ENCODE measurements at regions not wholly inside any gene's neighbourhood (a gene's known extent, or its start where the extent isn't known, plus 50 kb on each side); places are given as distances from the start of the nearest gene placed in this dataset.

- DNase-seq (ENCODE audit: low spot score) (no peak), FAIRE-seq (no peak)
These were observed 93.0 kb downstream of the MTPAP start for GRCh38 chr10:30256084-30256483.

- DNase-seq (ENCODE audit: low spot score) (no peak), FAIRE-seq (no peak)
These were observed 94.2 kb downstream of the MTPAP start for GRCh38 chr10:30254926-30255325.

DNA sequence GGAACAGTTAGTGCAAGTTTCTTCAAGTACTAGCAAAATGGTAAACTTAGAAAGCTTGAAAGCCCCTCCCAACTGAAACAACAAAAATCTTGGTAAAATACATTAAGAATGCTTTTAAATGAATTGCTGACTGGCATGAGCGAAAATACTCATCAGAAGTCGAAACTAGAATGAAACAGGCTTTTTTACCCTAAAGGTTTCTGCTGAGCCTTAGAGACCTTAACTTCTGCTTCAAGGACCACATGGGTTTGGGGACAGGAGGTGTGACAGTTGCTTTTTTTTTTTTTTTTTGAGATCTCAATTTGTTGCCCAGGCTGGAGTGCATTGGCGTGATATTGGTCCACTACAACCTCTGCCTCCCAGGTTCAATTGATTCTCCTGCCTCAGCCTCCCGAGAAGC lies 100.3 kb downstream of the MTPAP start:
- FAIRE-seq, result no peak
- DNase-seq (ENCODE audit: low spot score), result no peak

- DNase-seq (ENCODE audit: low spot score) (no peak), FAIRE-seq (no peak)
These were observed 101.4 kb downstream of the MTPAP start for GRCh38 chr10:30247704-30248103.

DNA sequence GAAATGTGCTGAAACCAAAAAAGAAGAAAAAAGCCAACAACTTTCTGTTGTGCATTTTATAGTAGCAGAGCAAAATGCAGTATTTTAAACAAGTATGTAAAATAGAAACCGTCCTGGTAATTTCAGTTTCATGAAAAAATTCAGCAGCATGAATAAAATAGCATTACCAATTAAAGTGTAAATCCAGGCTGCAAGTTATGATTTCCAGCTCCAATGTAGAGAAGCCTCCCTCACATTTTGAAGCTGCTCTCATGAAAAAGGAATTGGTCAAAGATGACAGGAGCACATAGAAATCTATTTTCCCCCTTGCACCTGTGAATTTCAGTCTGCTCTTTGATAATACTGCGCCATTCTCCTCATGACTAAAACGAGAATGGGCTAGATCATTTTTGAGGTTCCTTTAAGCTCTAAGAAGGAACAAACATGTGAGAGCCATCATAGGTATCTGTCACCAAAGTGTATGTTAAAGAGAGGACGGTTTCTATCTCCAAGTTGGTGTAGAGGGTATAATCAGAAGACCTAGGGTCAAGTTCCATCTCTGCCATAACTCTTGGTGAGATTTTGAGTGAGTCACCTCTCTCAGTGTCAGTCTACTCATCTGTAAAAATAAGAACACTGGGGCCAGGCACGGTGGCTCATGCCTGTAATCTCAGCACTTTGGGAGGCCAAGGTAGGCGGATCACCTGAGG lies 107.5 kb downstream of the MTPAP start:
- FAIRE-seq (no peak), DNase-seq (ENCODE audit: low spot score) (no peak)

DNA sequence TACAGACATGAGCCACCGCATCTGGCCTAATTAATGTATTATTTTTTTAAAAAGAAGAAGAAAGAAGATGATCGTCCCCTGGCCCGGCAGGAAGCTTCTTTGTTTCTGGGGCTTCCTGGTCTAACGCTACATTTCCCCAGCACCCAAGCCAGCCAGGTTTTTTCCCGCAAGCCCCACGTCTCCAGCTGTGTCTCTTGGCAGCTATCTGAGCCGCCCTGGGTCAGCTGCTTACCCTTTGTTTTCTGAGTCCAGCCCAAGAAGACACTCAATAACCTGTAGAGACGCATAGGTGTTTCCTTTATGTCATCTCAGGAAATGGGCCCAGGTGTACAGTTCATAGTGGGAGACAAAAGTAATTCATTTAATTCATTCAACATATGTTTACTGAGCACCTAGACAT lies 110.2 kb downstream of the MTPAP start:
- no peak for DNase-seq (ENCODE audit: low spot score)
- FAIRE-seq, result no peak

DNA sequence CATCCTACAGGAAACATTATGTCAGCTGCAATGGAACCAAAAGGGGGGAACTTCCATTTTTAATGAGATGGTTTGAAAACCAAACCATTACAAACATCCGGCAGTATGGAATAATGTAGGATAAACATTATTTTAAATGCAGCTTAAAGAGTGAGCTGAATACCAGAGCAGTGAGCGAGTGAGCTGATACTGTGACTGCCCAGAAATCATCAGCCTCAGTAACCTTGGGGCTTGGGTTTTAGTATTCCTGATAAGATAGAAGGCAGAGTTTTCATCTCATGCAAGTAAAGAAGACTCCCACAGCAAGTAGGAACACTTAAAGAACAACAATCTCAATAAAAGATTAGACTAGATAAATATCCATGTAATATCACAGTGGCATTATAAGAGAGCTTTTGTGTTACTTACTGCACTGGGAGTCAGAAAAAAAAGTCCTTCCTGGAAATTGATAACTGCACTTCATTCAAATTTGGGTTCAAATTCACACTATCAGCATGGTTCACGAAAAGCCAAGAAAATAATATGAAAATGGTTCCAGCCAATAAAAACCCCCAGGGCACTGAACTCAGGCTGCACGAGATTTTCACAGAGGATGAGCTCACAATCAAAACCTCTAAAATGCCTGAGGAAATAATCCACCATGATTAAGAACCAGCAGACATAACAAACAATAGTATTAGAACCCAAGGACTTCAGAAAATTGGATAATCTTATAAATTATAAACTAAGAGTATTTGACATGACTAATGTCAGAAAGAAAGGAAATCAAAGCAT lies 115.7 kb downstream of the MTPAP start:
- FAIRE-seq, result no peak

DNA sequence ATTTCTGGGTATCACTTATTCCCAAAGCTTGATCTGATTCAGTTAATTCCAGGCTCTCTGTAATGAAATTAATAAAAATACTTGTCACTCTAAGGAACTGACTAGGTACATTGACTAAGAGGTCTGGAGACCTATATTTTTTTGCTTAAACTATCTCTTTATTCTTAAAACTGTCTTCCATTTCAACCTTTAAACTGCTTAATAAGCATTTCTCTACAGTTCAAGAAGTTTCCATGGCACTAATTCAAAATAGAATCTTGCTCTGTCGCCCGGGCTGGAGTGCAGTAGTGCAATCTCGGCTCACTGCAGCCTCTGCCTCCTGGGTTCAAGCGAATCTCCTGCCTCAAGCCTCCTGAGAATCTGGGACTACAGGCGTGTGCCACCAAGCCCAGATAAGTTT lies 117.4 kb downstream of the MTPAP start:
- FAIRE-seq, result no peak
- DNase-seq (ENCODE audit: low spot score), result no peak

More for the DNA sequence above, 115.7 kb downstream of the MTPAP start:
- DNase-seq (ENCODE audit: low spot score), result no peak

- FAIRE-seq (no peak), DNase-seq (ENCODE audit: low spot score) (no peak)
These were observed 117.9 kb downstream of the MTPAP start for GRCh38 chr10:30231071-30231652.

- no peak for DNase-seq (ENCODE audit: low spot score)
- no peak for FAIRE-seq
These were observed 119.5 kb downstream of the MTPAP start for GRCh38 chr10:30229536-30229935.

DNA sequence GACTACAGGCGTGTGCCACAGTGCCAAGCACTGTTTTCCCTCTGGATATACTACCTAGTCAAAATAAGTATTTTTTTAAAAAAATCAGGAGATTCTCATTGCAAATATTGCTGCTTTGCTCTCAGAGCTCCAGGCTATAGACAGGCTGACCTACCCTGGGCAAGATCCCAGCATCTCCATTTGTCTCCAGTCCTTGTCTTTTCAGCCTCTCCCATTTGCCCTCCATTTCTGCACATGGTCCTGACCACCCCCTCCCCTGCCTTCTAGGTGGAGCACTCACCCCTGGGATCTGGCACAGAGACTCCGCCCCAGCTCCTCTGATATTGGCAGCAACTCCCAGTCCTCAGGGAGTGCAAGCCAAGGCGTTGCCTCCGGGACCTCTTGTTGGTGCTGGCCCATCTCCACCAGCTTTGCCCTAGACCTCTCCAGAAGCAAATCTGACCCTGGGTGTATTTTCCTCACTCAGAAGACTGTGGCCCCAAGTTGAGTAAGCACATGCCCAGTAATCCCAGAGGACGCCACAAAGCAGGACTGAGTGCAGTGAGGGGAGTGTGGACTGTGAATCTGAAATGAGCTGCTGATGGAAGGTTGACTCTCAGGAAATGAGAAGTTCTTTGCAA lies 120.6 kb downstream of the MTPAP start:
- no peak for FAIRE-seq
- DNase-seq (ENCODE audit: low spot score), result no peak

DNA sequence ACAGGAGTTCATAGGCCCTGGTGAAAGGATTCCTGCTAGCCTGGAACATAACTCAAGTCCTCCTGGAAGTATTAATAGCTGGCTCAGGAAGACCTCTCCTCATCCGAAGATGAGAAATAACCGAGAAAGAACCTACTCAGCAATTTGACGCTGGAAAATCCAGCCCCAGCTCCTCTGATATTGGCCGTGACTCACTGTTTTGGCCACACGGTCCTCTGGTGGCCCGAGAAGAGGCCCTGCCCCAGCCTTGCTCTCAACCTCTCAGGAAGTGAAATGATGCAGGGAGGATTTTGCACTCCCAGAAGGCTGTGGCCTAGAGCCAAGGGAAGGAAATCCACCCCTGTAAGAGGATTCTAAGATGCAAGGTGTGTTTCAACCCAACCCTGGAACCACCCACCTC lies 121.6 kb downstream of the MTPAP start:
- no peak for DNase-seq (ENCODE audit: low spot score)
- FAIRE-seq, result no peak

DNA sequence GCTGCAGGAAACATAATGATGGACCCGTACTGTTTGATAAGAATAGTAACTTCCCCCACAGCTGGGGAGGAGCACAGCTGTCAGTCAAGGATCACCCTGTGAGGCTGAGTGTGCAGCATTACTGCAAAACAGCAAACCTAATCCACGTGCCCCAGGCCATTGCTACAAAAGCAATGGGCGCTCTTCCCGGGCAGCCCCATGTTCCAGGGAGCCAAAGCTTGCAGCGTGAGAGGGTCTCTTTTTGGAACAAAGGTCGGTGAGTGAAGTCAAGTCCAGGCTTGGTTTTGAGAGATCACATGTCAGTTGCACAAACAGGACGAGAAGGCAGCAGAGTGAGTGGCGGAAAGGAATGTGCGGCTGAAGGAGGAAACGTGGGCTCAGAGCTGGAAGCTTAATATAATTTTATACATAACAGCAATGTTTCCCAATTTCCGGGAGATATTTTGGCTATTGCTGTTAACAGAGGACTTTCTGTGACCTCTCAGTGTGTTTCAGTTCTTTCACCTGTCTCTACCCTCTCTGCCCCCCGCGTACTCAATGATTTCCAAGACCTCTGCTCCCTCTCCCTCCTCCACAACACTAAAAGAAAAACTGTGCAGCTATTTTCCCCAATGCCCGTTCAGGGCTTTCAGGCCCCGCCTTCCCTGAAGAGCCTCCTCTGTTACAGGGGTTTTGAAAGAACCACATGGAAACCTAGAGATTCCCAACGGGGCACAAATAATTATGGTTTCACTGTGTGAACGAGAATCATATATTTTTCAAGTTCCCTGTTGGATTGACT lies 128.9 kb downstream of the MTPAP start:
- FAIRE-seq, result peak; percentile 62
- DNase-seq (ENCODE audit: low spot score), result peak; percentile 29

GRCh38 chr10:30216821-30217220 lies 132.3 kb downstream of the MTPAP start:
- FAIRE-seq (no peak), DNase-seq (ENCODE audit: low spot score) (no peak)

DNA sequence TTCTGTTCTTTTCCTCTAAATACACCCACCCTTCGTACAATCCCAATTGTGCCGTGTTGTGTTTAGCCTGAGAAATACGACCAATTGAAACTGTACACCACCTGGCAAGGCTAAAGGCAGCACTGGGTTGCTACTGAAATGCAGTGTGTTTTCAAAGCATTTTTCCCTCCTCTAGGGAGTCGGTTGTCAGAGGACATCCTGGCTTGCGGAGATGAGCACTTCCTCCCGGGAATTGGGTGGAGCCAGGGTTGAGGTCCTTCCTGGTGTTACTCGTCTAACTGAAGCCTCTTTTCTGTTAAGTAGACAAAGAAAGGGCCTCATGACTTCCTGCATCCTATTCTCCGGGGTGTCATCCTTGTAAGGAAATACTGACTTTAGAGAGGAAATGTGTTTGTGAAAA lies 133.5 kb downstream of the MTPAP start:
- DNase-seq (ENCODE audit: low spot score) (no peak), FAIRE-seq (no peak)

- no peak for FAIRE-seq
- no peak for DNase-seq (ENCODE audit: low spot score)
These were observed 133.9 kb downstream of the MTPAP start for GRCh38 chr10:30215141-30215540.

GRCh38 chr10:30210296-30210695 lies 138.8 kb downstream of the MTPAP start:
- no peak for FAIRE-seq
- no peak for DNase-seq (ENCODE audit: low spot score)

- DNase-seq (ENCODE audit: low spot score), result no peak
- FAIRE-seq, result no peak
These were observed 140.7 kb downstream of the MTPAP start for GRCh38 chr10:30208330-30208729.

- no peak for FAIRE-seq
These were observed 141.5 kb downstream of the MTPAP start for GRCh38 chr10:30207485-30208052.

GRCh38 chr10:30200017-30200415 lies 140.6 kb upstream of the JCAD start:
- FAIRE-seq, result no peak
- no peak for DNase-seq (ENCODE audit: low spot score)

More at GRCh38 chr10:30207485-30208052, 141.5 kb downstream of the MTPAP start:
- no peak for DNase-seq (ENCODE audit: low spot score)
